HL-60 (cell line): ENCODE measurements at regions not wholly inside any gene's neighbourhood (a gene's known extent, or its start where the extent isn't known, plus 50 kb on each side); places are given as distances from the start of the nearest gene placed in this dataset.

Experiments used
- DNase-seq, 2 experiments: peaks; one replicate each; pipeline ENCODE4 v3.0.0-alpha.2; 2010 to 2020; ENCODE audit warnings: low read depth in 1 of 2, low spot score in 1 of 2
- H3K27ac ChIP-seq: fragments of 250-450 bp; sonication (Bioruptor Pico); replicated peaks from 2 replicates; pipeline ENCODE4 v1.5.1; 2020; ENCODE audit warnings: mild to moderate bottlenecking, moderate library complexity
- H3K27me3 ChIP-seq: fragments of 250-450 bp; sonication (Bioruptor Pico); 2 replicates; pipeline ENCODE4 v1.5.1; 2021; ENCODE audit warnings: mild to moderate bottlenecking, moderate library complexity; ENCODE audit not compliant: insufficient read depth, poor library complexity, severe bottlenecking
- H3K4me3 ChIP-seq: replicated peaks from 2 replicates; pipeline ENCODE4 v1.5.1; 2011; ENCODE audit warnings: mild to moderate bottlenecking, control low read depth, low read length; ENCODE audit not compliant: insufficient read depth
- CTCF ChIP-seq: IDR thresholded peaks from one replicate; pipeline ENCODE4 v1.5.1; 2011; ENCODE audit warnings: low read length, control low read depth, inconsistent platforms; ENCODE audit not compliant: insufficient read depth
- GABPA ChIP-seq: IDR thresholded peaks from 2 replicates; pipeline ENCODE4 v1.6.1; 2012; ENCODE audit warnings: low read depth
- POLR2AphosphoS5 ChIP-seq: IDR thresholded peaks from 2 replicates; pipeline ENCODE4 v1.6.1; 2012; ENCODE audit warnings: low read depth
- REST ChIP-seq: IDR thresholded peaks from 2 replicates; pipeline ENCODE4 v1.6.1; 2012; ENCODE audit warnings: low read depth; ENCODE audit not compliant: insufficient replicate concordance
- SPI1 ChIP-seq: IDR thresholded peaks from 2 replicates; pipeline ENCODE4 v1.6.1; 2012; ENCODE audit warnings: low read depth, mild to moderate bottlenecking, borderline replicate concordance

GRCh38 chr1:184911830-184912229 lies 62.5 kb downstream of the NIBAN1 start:
- TF ChIP-seq GABPA (no peak), REST (no peak), POLR2AphosphoS5 (no peak), CTCF (no peak), SPI1 (no peak)
- Histone ChIP-seq H3K4me3 (no peak overlapping the region), H3K27me3 (no peaks in the 10 kb centered on the region), H3K27ac (no peak overlapping the region)
- DNase-seq, result no peak

- no peak for DNase-seq
- Histone ChIP-seq H3K27ac (no peak overlapping the region), H3K27me3 (no peaks in the 10 kb centered on the region), H3K4me3 (no peak overlapping the region)
- TF ChIP-seq REST, result no peak
- no peak for TF ChIP-seq CTCF
Observed at GRCh38 chr1:184911103-184911745, 63.1 kb downstream of the NIBAN1 start.

GRCh38 chr1:184910691-184911091 lies 63.6 kb downstream of the NIBAN1 start:
- Histone ChIP-seq H3K27me3 (no peaks in the 10 kb centered on the region), H3K27ac (no peak overlapping the region), H3K4me3 (no peak overlapping the region)
- DNase-seq, result no peak
- TF ChIP-seq GABPA (no peak), POLR2AphosphoS5 (no peak), CTCF (no peak), REST (no peak), SPI1 (no peak)
